ENCODE measurements at regions not wholly inside any gene's neighbourhood (a gene's known extent, or its start where the extent isn't known, plus 50 kb on each side); places are given as distances from the start of the nearest gene placed in this dataset.
"Not testable (repeated sequence)": the region's sequence is repeated elsewhere in the genome, so short reads cannot be mapped to it uniquely, and the experiment has no call there.

DNA sequence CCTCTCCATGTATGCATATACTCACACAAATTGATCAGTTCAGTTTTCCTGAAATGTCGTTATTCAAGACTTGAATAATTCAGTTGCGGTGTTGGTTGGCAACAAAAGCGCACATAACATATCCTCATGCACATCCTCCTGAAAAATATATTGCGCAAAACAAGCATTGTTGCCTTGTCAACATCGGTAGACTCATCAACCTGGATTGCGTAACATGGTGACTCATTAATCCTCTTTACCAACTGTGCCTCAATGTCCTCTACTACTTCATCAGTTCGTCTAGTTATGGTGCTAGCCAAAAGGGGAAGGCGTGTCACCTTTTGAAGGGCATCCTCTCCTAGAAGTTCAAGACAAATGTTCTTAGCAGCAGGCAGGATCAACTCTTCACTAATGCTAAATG, 357.7 kb downstream of the LMO7 start:
- FAIRE-seq = no peak

DNA sequence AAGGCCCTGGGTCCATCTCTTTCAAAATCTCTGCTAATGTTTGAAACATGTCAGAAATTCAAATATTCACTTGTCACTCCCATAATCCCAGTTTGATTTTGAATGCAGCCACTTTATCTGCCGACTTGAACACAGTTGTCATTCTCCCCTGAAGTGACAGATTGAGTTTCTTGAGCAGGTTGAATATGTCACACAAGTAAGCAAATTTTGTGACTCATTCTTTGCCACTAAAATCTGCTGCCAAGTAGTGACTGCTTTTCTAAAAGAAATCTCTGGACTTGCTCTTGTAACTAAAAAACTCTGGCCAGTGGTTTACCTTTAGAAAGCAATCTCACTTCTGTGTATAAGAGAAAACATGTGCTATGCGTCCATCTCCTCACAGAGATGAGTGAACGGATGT, 357.1 kb downstream of the LMO7 start:
- no peak for FAIRE-seq

- no peak for FAIRE-seq
Measured at GRCh38 chr13:75986818-75987217, 350.7 kb downstream of the LMO7 start.

DNA sequence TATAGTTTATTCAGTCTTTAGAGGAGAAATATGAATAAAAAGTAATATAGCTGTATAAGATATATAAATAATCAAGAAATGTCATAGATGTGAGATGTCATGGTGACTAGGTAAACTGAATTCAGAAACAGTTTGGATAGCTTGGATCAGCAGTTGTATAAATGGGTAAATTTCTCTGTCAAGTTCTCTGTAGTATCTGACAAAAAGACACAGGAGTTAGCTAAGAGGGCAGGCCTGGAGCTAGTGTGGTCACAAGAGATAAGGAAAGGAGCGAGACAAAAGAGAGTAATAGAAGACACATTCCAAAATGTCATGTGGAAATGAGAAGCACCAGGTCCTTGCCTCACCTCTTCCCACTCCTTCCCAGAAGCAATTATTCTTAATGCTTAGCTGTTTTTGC, 349.0 kb downstream of the LMO7 start:
- no peak for FAIRE-seq

DNA sequence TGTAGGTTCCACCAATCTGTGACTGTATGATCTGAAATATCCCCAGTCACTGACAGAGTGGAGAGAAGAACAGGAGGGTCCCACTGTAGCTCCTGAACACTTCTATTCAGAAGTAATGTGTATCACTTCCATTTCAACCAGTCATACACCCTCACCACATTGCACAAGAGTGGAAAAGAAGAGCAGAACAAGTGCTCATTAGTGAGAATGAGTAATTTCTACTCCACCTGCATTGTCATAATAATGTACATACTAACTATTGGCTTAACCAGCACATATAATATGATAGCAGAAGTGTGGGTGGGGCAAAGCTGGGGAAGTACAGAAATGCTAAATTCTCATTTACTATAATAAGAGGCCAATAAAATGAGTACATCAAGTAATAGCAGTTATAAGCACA, 342.7 kb downstream of the LMO7 start:
- FAIRE-seq = no peak

GRCh38 chr13:75968103-75968838, 332.1 kb downstream of the LMO7 start:
- FAIRE-seq = no peak

DNA sequence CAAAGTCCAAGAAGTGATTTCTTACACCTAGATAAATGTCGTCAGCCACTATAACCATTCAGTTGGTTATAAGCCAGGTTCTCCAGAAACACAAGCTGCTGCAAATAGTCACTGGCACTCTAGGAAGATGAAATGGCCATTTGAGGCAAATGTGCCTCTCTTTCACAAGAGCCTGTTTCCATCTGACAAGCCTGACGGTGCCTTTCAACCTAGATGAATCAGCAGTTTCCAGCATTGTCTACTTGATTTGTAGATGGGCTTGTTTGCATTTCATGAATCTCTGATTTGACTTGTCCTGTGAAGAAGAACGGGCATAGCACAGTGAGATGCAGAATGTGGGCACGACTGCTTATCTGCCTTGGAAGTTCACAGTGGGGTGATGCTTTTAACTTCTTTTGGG, 327.2 kb downstream of the LMO7 start:
- FAIRE-seq = no peak

- no peak for FAIRE-seq
Measured at GRCh38 chr13:75961911-75962310, 325.8 kb downstream of the LMO7 start.

DNA sequence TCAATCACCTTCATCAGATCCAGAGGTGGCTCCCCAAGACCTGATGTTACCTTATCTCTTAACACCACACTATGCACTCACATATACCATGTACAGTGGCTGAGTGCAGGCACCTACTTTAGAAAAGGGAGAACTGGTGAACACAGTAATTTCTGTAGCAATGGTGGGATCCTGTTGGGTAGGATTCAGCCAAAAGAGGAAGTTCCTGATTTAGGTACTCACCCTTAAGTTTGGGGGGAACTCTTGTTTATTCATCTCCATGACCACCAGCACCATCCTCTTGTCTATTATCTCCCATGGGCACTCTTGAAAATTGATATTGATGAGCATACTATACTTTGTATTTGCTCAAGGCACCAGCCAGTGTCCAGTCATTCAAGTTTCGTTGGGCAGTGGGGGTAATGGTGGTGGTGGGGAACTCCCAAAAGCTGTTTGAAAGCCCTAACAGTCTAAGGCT, 324.4 kb downstream of the LMO7 start:
- no peak for FAIRE-seq

- no peak for FAIRE-seq
Measured at GRCh38 chr13:75959861-75960481, 323.8 kb downstream of the LMO7 start.

- FAIRE-seq = not testable (repeated sequence)
Measured at GRCh38 chr13:75953589-75953988, 317.5 kb downstream of the LMO7 start.

DNA sequence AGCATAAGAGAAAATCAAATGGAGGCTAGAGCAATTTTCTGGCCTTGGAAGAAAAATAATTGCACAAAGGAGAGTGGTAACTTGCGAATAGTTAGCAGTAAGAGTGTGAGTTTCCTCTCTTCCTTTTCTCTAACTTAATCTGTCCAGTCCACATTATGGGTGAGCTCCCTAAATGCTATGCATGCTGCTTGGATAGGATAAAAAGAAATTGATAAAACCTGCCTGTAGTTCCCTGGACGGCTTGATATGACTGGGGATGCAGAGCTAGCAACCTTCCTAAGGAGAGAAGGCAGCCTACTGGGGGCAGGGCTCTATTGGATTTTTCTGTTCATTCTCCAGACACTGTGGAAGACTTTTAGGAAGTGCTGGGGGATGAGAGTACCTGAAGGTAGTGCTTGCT, 311.3 kb downstream of the LMO7 start:
- no peak for FAIRE-seq

GRCh38 chr13:75946536-75947284, 310.6 kb downstream of the LMO7 start:
- no peak for FAIRE-seq

GRCh38 chr13:75945841-75946482, 309.8 kb downstream of the LMO7 start:
- no peak for FAIRE-seq

DNA sequence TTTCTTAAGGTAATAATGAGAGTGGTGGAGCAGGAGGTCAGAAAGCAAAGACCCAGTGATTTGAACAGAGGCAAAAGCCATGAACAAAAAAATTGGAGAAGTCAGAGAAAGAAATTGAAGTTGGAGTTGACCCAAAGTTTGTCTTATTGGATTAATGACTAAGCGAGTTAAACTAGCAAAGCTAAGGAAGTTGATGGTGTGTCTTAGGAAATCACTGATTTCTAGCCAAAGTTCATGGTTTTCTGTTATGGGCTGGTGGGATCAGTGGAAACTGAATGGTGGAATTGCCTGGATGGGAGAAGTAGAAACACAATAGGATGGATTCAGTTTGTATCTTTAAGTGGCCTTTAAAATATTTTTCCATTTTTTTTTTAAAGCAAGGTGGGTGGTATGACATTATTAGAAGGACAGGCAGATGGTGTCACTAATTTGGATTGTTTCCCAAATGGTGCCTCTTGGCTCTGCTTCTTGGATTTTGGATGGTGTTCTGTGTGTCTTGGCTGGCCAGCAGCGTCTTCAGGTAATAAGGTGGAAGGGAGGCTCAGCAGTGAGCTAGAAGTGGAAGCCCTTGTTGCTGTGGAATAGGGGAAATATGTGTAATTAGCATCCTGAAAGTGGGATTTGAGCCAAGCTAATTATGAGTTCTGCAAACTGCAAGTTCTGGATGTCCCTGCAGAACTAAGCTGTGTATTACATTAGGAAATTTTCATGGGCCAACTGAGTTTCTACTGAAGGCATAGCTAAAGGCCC, 302.9 kb downstream of the LMO7 start:
- no peak for FAIRE-seq

- no peak for FAIRE-seq
Measured at GRCh38 chr13:75936791-75937190, 300.7 kb downstream of the LMO7 start.

DNA sequence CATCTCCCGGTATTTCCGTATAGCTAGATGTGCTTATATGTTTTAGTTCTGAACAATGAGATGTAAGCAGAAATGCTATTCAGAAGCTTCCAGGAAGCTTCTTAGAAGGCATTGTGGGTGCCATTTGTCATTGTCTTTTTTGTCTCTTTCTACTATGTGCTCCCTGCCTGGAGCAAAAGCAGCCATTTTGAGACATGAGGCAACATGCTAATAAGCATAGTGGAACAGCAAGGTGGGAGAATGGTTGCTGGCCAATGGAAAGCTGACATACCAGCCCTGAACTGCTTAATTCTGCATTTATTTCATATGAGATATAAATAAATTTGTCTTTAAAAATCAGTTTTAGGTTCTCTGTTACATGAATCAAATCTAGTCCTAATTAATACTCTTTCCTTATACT, 299.7 kb downstream of the LMO7 start:
- no peak for FAIRE-seq

DNA sequence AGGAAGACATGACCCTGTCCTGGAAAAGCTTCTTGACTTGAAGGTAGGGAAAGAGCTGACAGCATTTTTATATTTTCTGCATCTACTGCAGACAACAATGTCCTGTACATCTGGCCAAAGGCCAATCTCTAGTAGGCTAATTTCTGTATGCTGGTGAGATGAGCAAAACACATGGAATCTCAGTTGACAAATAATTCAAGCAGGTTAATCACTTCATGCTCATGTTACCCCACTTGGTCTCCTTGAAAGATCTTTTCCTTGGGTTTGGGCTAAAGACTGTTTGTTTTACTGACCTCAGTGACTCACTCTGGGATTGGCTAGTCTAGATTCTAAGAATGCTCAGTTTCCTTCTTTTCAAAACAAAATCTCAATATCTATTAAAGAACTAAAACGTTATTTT, 298.8 kb downstream of the LMO7 start:
- no peak for FAIRE-seq

- no peak for FAIRE-seq
Measured at GRCh38 chr13:75932636-75933035, 296.5 kb downstream of the LMO7 start.

- FAIRE-seq = no peak
Measured at GRCh38 chr13:75931116-75931515, 295.0 kb downstream of the LMO7 start.

DNA sequence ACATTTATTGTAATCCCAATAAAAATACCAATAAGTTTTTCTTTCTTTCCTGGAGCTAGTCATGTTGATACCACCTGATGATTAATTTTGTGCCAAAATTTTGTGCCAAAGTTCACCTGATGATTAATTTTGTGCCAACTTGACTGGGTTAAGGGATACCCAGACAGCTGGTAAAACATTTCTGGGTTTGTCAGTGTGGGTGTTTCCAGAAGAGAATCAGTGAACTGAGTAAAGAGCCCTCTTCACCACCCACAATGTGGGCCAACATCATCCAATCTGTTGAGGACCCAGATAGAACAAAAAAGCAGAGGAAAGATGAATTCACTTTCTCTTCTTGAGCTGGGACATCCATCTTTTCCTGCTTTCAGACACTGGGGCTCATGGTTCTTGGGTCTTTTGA, 292.9 kb downstream of the LMO7 start:
- FAIRE-seq = no peak

DNA sequence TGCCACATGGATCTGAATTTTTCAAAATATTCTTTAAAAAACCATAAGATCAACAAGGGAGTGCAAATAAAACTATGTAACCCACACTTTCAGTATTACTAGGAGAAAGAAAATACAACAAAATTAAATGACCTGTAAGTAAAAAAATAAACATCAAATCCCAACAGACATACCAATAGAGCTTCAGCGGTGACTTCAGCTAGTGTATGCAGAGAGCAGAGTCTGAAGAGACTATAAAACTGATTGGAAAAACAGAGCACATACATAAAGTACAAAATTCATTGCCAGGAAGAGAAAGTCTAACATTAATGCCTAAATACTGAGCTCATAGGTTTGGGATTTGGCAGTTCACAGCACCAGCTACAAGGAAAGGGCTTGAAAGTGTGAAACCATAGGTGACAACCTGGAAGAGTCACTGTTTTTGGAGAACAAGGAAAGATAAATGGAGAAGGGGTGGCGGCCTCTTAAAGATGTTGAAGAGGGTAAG, 291.1 kb downstream of the LMO7 start:
- FAIRE-seq = no peak

- no peak for FAIRE-seq
Measured at GRCh38 chr13:75920536-75920935, 284.4 kb downstream of the LMO7 start.

All from colon (tissue), 2 donors.